ENCODE measurements at regions not wholly inside any gene's neighbourhood (a gene's known extent, or its start where the extent isn't known, plus 50 kb on each side); places are given as distances from the start of the nearest gene placed in this dataset.

- TF ChIP-seq CTCF (IDR thresholded peaks at IDR 0.05) (no peak), POLR2A (IDR thresholded peaks at IDR 0.05) (no peak)
- Histone ChIP-seq H3K4me3 (no peak overlapping the region), H3K9me3 (no peaks in the 10 kb centered on the region), H3K27ac (no peak overlapping the region), H3K36me3 (no peaks in the 10 kb centered on the region), H3K4me1 (peaks cover 0 to 5% (median 0%) of the 10 kb centered on the region in 3 donors), H3K27me3 (no peaks in the 10 kb centered on the region)
- intact Hi-C loops (cut with DNase I), result no loop called here
- WGBS, 2 donors, result 87 to 94% methylated on average over 2 to 3 of the region's 3 CpGs
- DNase-seq, result no peak
Measured at GRCh38 chr20:48212806-48213509, 427.7 kb upstream of the SULF2 start.

- Histone ChIP-seq H3K27me3 (no peaks in the 10 kb centered on the region), H3K36me3 (no peaks in the 10 kb centered on the region), H3K27ac (no peak overlapping the region), H3K9me3 (no peaks in the 10 kb centered on the region), H3K4me3 (no peak overlapping the region), H3K4me1 (peaks cover 0 to 5% (median 0%) of the 10 kb centered on the region in 3 donors)
- intact Hi-C loops (cut with DNase I), result no loop called here
- no peak for TF ChIP-seq POLR2A (IDR thresholded peaks at IDR 0.05)
- TF ChIP-seq CTCF (IDR thresholded peaks at IDR 0.05), result no peak
- DNase-seq, result no peak
- WGBS, 2 donors, result 86 to 100% methylated on average over 2 to 3 of the region's 5 CpGs
Measured at GRCh38 chr20:48211847-48212246, 426.6 kb upstream of the SULF2 start.

- no peaks in the 10 kb centered on the region for H3K9me3 ChIP-seq
- no peak for DNase-seq
- 52 to 72% methylated on average over 3 of the region's 3 CpGs for WGBS, 2 donors
- intact Hi-C loops (cut with DNase I), result no loop called here
- no peaks in the 10 kb centered on the region for H3K27me3 ChIP-seq
- H3K36me3 ChIP-seq, result no peaks in the 10 kb centered on the region
- H3K4me1 ChIP-seq, result peaks cover 0 to 9% (median 0%) of the 10 kb centered on the region in 3 donors
- H3K27ac ChIP-seq, result no peak overlapping the region
- H3K4me3 ChIP-seq, result no peak overlapping the region
- TF ChIP-seq CTCF (IDR thresholded peaks at IDR 0.05), result no peak
- no peak for TF ChIP-seq POLR2A (IDR thresholded peaks at IDR 0.05)
Measured at GRCh38 chr20:48211238-48211637, 426.0 kb upstream of the SULF2 start.

- no peaks in the 10 kb centered on the region for H3K36me3 ChIP-seq
- H3K27me3 ChIP-seq, result no peaks in the 10 kb centered on the region
- H3K27ac ChIP-seq, result no peak overlapping the region
- no peak for DNase-seq
- no peak for TF ChIP-seq CTCF (IDR thresholded peaks at IDR 0.05)
- TF ChIP-seq POLR2A (IDR thresholded peaks at IDR 0.05), result no peak
- H3K4me1 ChIP-seq, result peaks cover 0 to 11% (median 0%) of the 10 kb centered on the region in 3 donors
- H3K4me3 ChIP-seq, result no peak overlapping the region
- 67 to 73% methylated on average over 15 to 18 of the region's 27 CpGs for WGBS, 2 donors
- intact Hi-C loops (cut with DNase I), result no loop called here
- no peaks in the 10 kb centered on the region for H3K9me3 ChIP-seq
Measured at GRCh38 chr20:48210111-48211027, 425.1 kb upstream of the SULF2 start.

GRCh38 chr20:48209102-48209501 lies 423.8 kb upstream of the SULF2 start:
- H3K36me3 ChIP-seq, result no peaks in the 10 kb centered on the region
- no peak overlapping the region for H3K27ac ChIP-seq
- WGBS, 2 donors, result no CpG with 5 or more reads among the region's 5 CpGs
- TF ChIP-seq CTCF (IDR thresholded peaks at IDR 0.05) (no peak), POLR2A (IDR thresholded peaks at IDR 0.05) (no peak)
- H3K9me3 ChIP-seq, result no peaks in the 10 kb centered on the region
- peaks cover 0 to 10% (median 0%) of the 10 kb centered on the region in 3 donors for H3K4me1 ChIP-seq
- DNase-seq, result no peak
- intact Hi-C loops (cut with DNase I), result no loop called here
- no peak overlapping the region for H3K4me3 ChIP-seq
- no peaks in the 10 kb centered on the region for H3K27me3 ChIP-seq

Measured in esophagus squamous epithelium (tissue), 5 donors.